K562 (cell line): ENCODE measurements at regions not wholly inside any gene's neighbourhood (a gene's known extent, or its start where the extent isn't known, plus 50 kb on each side); places are given as distances from the start of the nearest gene placed in this dataset.

Source experiments
- AFF4 ChIP-seq: sonication (generic); formaldehyde crosslinking; IDR thresholded peaks from 2 replicates; pipeline ENCODE4 v1.8.0; 2023; ENCODE audit warnings: mild to moderate bottlenecking, missing genetic modification reagents
- ARID4B ChIP-seq: sonication (generic); formaldehyde crosslinking; IDR thresholded peaks from 2 replicates; pipeline ENCODE4 v1.8.0; 2022; ENCODE audit warnings: mild to moderate bottlenecking, missing genetic modification reagents
- C11orf30 ChIP-seq: fragments of 450-650 bp; IDR thresholded peaks from 2 replicates; pipeline ENCODE4 v1.6.1; 2016; ENCODE audit warnings: low read depth, mild to moderate bottlenecking
- CC2D1A ChIP-seq: fragments of 450-650 bp; IDR thresholded peaks from 2 replicates; pipeline ENCODE4 v1.6.1; 2017; ENCODE audit warnings: mild to moderate bottlenecking
- KLF10 ChIP-seq: fragments of 250-450 bp; sonication (Bioruptor Pico); IDR thresholded peaks from 2 replicates; pipeline ENCODE4 v1.6.1; 2021; ENCODE audit warnings: matching md5 sums
- SRSF3 ChIP-seq: fragments of 200-400 bp; formaldehyde crosslinking; IDR thresholded peaks from 2 replicates; pipeline ENCODE4 v1.6.1; 2016; ENCODE audit warnings: mild to moderate bottlenecking, low read length, moderate library complexity; ENCODE audit not compliant: insufficient read depth
- STAT5B ChIP-seq: fragments of 250-450 bp; sonication (Bioruptor Pico); IDR thresholded peaks from 2 replicates; pipeline ENCODE4 v1.8.0; 2021; ENCODE audit warnings: mild to moderate bottlenecking, inconsistent platforms
- ZC3H11A ChIP-seq: IDR thresholded peaks from 2 replicates; pipeline ENCODE4 v1.6.1; 2012; ENCODE audit warnings: low read depth, low read length, improper control_type of control experiment
- ZNF3 ChIP-seq: fragments of 250-450 bp; sonication (Bioruptor Pico); IDR thresholded peaks from 2 replicates; pipeline ENCODE4 v1.5.0; 2021; ENCODE audit warnings: mild to moderate bottlenecking, moderate library complexity
- ZNF316 ChIP-seq: fragments of 450-650 bp; IDR thresholded peaks from 2 replicates; pipeline ENCODE4 v1.6.1; 2016
- ZNF584 ChIP-seq: fragments of 200-800 bp; sonication (Bioruptor generic); IDR thresholded peaks from 2 replicates; pipeline ENCODE4 v1.6.1; 2016; ENCODE audit warnings: low read depth, mild to moderate bottlenecking, missing genetic modification characterization, missing compliant biosample characterization
- TF ChIP-seq, protein P1 (sequence below): fragments of 250-450 bp; sonication (Bioruptor Pico); IDR thresholded peaks from 2 replicates; pipeline ENCODE4 v1.5.0; 2021; ENCODE audit warnings: mild to moderate bottlenecking, borderline replicate concordance
- TF ChIP-seq, protein P2 (sequence below): fragments of 250-450 bp; sonication (Bioruptor Pico); IDR thresholded peaks from 2 replicates; pipeline ENCODE4 v1.8.0; 2022; ENCODE audit warnings: inconsistent platforms
- TF ChIP-seq, protein P3 (sequence below): fragments of 450-650 bp; formaldehyde crosslinking; IDR thresholded peaks from 2 replicates; pipeline ENCODE4 v1.4.0; 2020; ENCODE audit warnings: mild to moderate bottlenecking, moderate library complexity

DNA sequence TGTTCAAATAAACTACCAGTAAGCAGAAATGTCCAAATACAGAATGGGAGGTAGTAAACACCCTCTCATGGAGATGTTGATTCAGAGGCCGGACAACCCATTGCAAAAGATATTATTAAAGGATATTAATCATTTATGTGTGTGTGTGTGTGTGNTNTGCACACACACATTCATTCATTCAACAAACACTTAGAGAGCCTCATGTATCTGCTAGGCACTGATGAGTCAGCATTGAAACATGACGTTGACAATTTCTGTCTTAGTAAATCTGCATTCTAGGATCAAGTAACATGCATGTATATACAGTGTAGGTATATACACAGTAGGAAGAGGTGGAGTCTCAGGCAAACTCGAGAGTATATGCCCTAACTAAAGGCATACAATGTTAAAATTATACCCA is 187.0 kb downstream of the ZNF365 start (continued):
- TF ChIP-seq KLF10 (no peak), SRSF3 (no peak), ZC3H11A (no peak), ZNF584 (CRISPR knock-in tag) (no peak), ZNF316 (peak; percentile 90), ARID4B (CRISPR knock-in tag) (no peak), C11orf30 (peak; percentile 84), STAT5B (CRISPR knock-in tag) (no peak), CC2D1A (no peak), AFF4 (no peak), ZNF3 (CRISPR knock-in tag) (peak; percentile 65; the same call in 1 of the 2 replicates)
- TF ChIP-seq, protein P1, sequence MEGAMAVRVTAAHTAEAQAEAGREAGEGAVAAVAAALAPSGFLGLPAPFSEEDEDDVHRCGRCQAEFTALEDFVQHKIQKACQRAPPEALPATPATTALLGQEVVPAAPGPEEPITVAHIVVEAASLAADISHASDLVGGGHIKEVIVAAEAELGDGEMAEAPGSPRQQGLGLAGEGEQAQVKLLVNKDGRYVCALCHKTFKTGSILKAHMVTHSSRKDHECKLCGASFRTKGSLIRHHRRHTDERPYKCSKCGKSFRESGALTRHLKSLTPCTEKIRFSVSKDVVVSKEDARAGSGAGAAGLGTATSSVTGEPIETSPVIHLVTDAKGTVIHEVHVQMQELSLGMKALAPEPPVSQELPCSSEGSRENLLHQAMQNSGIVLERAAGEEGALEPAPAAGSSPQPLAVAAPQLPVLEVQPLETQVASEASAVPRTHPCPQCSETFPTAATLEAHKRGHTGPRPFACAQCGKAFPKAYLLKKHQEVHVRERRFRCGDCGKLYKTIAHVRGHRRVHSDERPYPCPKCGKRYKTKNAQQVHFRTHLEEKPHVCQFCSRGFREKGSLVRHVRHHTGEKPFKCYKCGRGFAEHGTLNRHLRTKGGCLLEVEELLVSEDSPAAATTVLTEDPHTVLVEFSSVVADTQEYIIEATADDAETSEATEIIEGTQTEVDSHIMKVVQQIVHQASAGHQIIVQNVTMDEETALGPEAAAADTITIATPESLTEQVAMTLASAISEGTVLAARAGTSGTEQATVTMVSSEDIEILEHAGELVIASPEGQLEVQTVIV (CRISPR knock-in tag), result no peak
- TF ChIP-seq, protein P2, sequence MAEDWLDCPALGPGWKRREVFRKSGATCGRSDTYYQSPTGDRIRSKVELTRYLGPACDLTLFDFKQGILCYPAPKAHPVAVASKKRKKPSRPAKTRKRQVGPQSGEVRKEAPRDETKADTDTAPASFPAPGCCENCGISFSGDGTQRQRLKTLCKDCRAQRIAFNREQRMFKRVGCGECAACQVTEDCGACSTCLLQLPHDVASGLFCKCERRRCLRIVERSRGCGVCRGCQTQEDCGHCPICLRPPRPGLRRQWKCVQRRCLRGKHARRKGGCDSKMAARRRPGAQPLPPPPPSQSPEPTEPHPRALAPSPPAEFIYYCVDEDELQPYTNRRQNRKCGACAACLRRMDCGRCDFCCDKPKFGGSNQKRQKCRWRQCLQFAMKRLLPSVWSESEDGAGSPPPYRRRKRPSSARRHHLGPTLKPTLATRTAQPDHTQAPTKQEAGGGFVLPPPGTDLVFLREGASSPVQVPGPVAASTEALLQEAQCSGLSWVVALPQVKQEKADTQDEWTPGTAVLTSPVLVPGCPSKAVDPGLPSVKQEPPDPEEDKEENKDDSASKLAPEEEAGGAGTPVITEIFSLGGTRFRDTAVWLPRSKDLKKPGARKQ (CRISPR knock-in tag), result no peak
- TF ChIP-seq, protein P3, sequence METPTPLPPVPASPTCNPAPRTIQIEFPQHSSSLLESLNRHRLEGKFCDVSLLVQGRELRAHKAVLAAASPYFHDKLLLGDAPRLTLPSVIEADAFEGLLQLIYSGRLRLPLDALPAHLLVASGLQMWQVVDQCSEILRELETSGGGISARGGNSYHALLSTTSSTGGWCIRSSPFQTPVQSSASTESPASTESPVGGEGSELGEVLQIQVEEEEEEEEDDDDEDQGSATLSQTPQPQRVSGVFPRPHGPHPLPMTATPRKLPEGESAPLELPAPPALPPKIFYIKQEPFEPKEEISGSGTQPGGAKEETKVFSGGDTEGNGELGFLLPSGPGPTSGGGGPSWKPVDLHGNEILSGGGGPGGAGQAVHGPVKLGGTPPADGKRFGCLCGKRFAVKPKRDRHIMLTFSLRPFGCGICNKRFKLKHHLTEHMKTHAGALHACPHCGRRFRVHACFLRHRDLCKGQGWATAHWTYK (CRISPR knock-in tag), result no peak
